Mesendoderm (in vitro differentiated cells): ENCODE measurements at regions not wholly inside any gene's neighbourhood (a gene's known extent, or its start where the extent isn't known, plus 50 kb on each side); places are given as distances from the start of the nearest gene placed in this dataset.
"Not testable (repeated sequence)": the region's sequence is repeated elsewhere in the genome, so short reads cannot be mapped to it uniquely, and the experiment has no call there.

Experiments
- DNase-seq: peaks from one replicate; pipeline ENCODE4 v3.0.0; 2013
- H2AK5ac ChIP-seq: 2 replicates; pipeline ENCODE4 v1.6.1; 2013; ENCODE audit warnings: low read length, inconsistent platforms
- H2BK120ac ChIP-seq: 2 replicates; pipeline ENCODE4 v1.6.1; 2013; ENCODE audit warnings: low read depth, mild to moderate bottlenecking, low read length, moderate library complexity, mixed read lengths
- H2BK15ac ChIP-seq: replicated peaks from 2 replicates; pipeline ENCODE4 v1.6.1; 2013; ENCODE audit warnings: low read depth, mild to moderate bottlenecking, moderate library complexity
- H2BK5ac ChIP-seq: 2 replicates; pipeline ENCODE4 v1.6.1; 2013; ENCODE audit warnings: low read length, inconsistent platforms
- H3K18ac ChIP-seq: 2 replicates; pipeline ENCODE4 v1.6.1; 2013; ENCODE audit warnings: mild to moderate bottlenecking, low read length, mixed read lengths
- H3K23ac ChIP-seq: one replicate; pipeline ENCODE4 v1.6.1; 2013; ENCODE audit warnings: low read length
- H3K27ac ChIP-seq: 2 replicates; pipeline ENCODE4 v1.5.1; 2013; ENCODE audit warnings: low read depth, mild to moderate bottlenecking, inconsistent platforms, low read length, moderate library complexity
- H3K27me3 ChIP-seq: 2 replicates; pipeline ENCODE4 v1.6.1; 2013; ENCODE audit warnings: low read length, control low read depth, mild to moderate bottlenecking, inconsistent platforms; ENCODE audit not compliant: insufficient read depth, poor library complexity
- H3K36me3 ChIP-seq: 2 replicates; pipeline ENCODE4 v1.6.1; 2013; ENCODE audit warnings: low read length, inconsistent platforms; ENCODE audit not compliant: control insufficient read depth, insufficient read depth
- H3K4ac ChIP-seq: one replicate; pipeline ENCODE4 v1.6.1; 2013; ENCODE audit warnings: low read depth, mild to moderate bottlenecking, low read length, moderate library complexity
- H3K4me1 ChIP-seq: 2 replicates; pipeline ENCODE4 v1.6.1; 2013; ENCODE audit warnings: low read depth, low read length, inconsistent platforms; ENCODE audit not compliant: control insufficient read depth
- H3K4me2 ChIP-seq: 2 replicates; pipeline ENCODE4 v1.6.1; 2013; ENCODE audit warnings: low read length
- H3K4me3 ChIP-seq: 2 replicates; pipeline ENCODE4 v1.5.1; 2013; ENCODE audit warnings: mild to moderate bottlenecking, low read length
- H3K56ac ChIP-seq: one replicate; pipeline ENCODE4 v1.6.1; 2013; ENCODE audit warnings: low read length
- H3K79me1 ChIP-seq: 2 replicates; pipeline ENCODE4 v1.6.1; 2013; ENCODE audit warnings: low read length, inconsistent platforms
- H3K79me2 ChIP-seq: 2 replicates; pipeline ENCODE4 v1.6.1; 2013; ENCODE audit warnings: mild to moderate bottlenecking, low read length; ENCODE audit not compliant: control insufficient read depth, insufficient read depth
- H3K9ac ChIP-seq: 2 replicates; pipeline ENCODE4 v1.6.1; 2013; ENCODE audit warnings: low read length, inconsistent platforms
- H4K5ac ChIP-seq: one replicate; pipeline ENCODE4 v1.6.1; 2013; ENCODE audit warnings: low read length
- H4K8ac ChIP-seq: one replicate; pipeline ENCODE4 v1.6.1; 2013; ENCODE audit warnings: low read depth, mild to moderate bottlenecking, control low read depth, low read length, moderate library complexity
- WGBS: extraction: QIAGEN DNeasy Blood & Tissue Kit; methylation state at CpG from one replicate; pipeline ENCODE4 v1.1.7; 2013; ENCODE audit warnings: low lambda C conversion rate, missing lambda C conversion rate; ENCODE audit not compliant: insufficient coverage; ENCODE audit errors: extremely low coverage; 5-methylcytosine and 5-hydroxymethylcytosine counted together

DNA sequence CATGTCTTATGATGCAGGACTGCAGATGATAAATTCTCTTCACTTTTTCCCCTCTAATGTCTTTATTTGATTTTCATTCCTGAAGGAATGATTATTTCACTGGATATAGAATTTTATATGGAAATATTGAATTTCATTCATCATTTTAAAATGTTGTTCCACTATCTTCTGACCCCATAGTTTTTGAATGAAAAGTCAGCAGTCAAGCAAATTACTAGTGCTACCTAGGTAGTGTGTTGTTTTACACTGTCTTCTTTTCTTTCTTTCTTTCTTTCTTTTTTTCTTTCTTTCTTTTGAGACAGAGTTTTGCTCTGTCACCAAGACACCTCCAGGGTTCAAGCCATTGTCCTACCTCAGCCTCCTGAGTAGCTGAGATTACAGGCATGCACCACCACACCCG lies 76.9 kb downstream of the WSB1 start:
- DNase-seq: no peak
- H3K4me1 ChIP-seq: peaks cover 5% of the 10 kb centered on the region
- H2BK5ac ChIP-seq: no peak overlapping the region
- no peak overlapping the region for H4K5ac ChIP-seq
- no peaks in the 10 kb centered on the region for H3K79me2 ChIP-seq
- no peak overlapping the region for H3K4me2 ChIP-seq
- H2AK5ac ChIP-seq: no peak overlapping the region
- H3K36me3 ChIP-seq: no peaks in the 10 kb centered on the region
- no peak overlapping the region for H3K56ac ChIP-seq
- H3K27me3 ChIP-seq: no peaks in the 10 kb centered on the region
- H3K23ac ChIP-seq: no peak overlapping the region
- H3K4me3 ChIP-seq: no peak overlapping the region
- no peak overlapping the region for H4K8ac ChIP-seq
- H3K79me1 ChIP-seq: no peaks in the 10 kb centered on the region
- H3K18ac ChIP-seq: no peak overlapping the region
- H2BK15ac ChIP-seq: no peak overlapping the region
- no peak overlapping the region for H2BK120ac ChIP-seq
- H3K4ac ChIP-seq: no peak overlapping the region
- WGBS: no CpG with 5 or more reads among the region's 1 CpG
- no peak overlapping the region for H3K9ac ChIP-seq
- no peak overlapping the region for H3K27ac ChIP-seq

DNA sequence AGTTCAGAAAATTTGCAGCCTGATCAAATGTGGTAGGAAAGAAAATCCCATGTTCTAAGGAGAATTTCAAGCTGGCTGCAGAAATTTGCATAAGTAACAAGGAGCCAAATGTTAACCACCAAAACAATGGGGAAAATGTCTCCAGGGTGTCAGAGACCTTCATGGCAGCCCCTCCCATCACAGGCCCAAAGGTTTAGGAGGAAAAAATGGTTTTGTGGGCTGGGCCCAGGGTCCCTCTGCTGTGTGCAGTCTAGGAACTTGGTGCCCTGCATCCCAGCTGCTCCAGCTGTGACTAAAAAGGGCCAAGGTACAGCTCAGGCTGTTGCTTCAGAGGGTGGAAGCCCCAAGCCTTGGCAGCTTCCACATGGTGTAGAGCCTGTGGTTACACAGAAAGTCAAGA lies 79.8 kb downstream of the WSB1 start:
- H3K79me1 ChIP-seq, H3K18ac ChIP-seq, H2BK120ac ChIP-seq, H4K8ac ChIP-seq, H3K27me3 ChIP-seq, H3K9ac ChIP-seq, H2BK5ac ChIP-seq, H3K4ac ChIP-seq, H3K27ac ChIP-seq, H2BK15ac ChIP-seq, H3K4me3 ChIP-seq, DNase-seq, H3K23ac ChIP-seq, H2AK5ac ChIP-seq, H3K36me3 ChIP-seq, H3K56ac ChIP-seq, H3K79me2 ChIP-seq, H3K4me1 ChIP-seq, H3K4me2 ChIP-seq, H4K5ac ChIP-seq: not testable (repeated sequence)

DNA sequence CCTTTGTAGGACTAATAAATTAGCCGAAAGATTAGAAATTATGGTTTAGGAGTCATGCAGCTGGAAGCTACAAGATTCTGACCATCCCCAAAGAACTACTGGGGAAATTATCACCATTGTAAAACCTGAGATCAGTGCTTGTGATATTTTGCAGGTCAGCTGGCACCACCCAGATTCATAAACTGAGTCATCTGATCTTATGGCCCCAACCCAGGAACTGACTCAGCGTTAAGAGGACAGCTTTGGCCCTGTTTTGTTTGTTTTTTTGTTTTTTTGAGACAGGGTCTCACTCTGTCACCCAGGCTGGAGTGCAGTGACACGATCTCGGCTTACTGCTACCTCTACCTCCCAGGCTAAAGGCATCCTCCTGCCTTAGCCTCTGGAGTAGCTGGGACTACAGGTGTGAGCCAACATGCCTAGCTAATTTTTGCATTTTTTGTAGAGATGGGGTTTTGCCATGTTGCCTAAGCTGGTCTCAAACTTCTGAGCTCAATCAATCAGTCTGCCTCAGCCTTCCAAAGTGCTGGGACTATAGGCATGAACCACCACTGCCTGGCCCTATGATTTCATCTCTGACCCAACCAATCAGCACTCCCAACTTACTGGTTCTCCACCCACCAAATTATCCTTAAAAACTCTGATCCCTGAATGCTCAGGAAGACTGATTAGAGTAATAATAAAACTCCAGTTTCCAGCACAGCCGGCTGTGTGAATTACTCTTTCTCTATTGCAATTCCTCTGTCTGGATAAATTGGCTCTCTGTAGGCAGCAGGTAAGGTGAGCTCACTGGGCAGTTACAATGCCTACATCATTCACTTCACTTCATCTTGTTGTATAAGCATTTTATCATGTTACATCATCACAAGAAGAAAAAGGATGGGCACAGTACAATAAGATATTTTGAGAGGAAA lies 79.4 kb upstream of the KSR1 start:
- Histone ChIP-seq H3K9ac (no peak overlapping the region), H2BK15ac (no peak overlapping the region), H3K4ac (no peak overlapping the region), H3K4me3 (no peak overlapping the region), H2AK5ac (no peak overlapping the region), H3K4me1 (no peaks in the 10 kb centered on the region), H4K8ac (no peak overlapping the region), H3K27me3 (no peaks in the 10 kb centered on the region), H2BK5ac (no peak overlapping the region), H3K23ac (no peak overlapping the region), H3K56ac (no peak overlapping the region), H3K79me2 (no peaks in the 10 kb centered on the region), H2BK120ac (no peak overlapping the region), H3K79me1 (no peaks in the 10 kb centered on the region), H3K18ac (no peak overlapping the region), H3K4me2 (no peak overlapping the region), H4K5ac (no peak overlapping the region), H3K27ac (no peak overlapping the region), H3K36me3 (no peaks in the 10 kb centered on the region)
- no peak for DNase-seq
- WGBS: no CpG with 5 or more reads among the region's 5 CpGs

DNA sequence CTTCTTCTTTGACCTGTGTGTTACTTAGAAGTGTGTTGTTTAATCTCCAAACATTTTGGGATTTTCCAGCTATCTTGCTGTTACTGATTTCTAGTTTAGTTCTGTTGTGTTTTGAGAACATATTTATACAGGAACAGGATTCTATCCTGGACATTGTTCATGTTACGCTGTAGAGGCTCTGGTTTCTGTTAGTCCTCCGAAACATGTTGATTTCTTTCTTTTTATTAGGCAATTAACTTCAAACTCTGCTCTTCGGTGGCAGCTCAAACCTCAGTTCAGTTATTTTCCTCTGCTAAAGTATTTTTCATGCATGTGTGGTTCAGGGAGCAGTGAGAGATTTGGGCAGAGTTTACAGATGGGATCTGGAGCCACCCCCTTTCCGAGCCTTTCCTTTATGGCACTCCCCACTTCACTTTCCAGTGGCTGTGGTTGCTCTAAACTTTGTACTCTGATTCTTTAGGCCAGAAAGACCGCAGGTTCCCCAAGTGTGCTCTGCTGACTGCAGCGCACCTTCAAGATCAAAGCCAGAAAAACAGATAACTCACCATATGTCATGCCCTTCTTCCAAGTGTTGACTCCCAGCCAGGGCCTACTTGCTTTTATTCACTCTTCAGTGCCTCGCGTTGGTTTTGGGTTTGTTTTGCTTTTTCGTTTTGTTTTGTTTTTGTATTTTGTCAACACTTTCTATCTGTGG lies 77.6 kb upstream of the KSR1 start:
- DNase-seq: no peak

DNA sequence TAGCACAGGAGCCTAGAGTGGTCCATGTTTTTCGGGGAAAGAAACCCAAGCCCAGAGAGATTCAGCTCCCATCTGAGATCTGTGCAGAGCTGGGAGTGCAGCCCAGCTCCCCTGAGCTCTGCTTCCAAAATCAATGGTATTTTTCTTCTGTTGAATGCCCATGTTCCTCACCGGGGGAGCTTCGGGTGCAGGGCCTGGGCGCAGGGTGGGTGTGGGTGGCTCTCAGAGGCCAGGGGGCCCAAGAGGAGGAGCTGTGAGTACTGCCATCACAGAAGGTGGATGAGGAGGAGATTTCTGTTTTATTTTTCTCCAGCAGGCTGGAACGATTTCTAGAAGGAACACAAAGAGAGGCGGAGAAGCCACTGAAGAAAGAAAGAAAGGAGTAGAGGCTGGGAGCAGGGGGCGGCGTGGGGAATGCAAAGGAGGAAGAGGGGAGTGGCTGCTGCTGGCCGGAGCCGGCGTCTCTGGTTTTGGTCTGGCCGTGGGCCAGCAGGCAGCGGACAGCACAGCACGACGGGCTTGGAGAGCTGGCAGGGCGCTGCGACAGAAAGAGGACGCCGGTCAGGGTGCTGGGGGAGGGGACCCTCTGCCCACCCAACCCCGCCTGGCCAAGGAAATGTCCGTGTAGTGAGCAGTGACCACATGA lies 76.2 kb upstream of the KSR1 start:
- H2BK120ac ChIP-seq: no peak overlapping the region
- H3K4ac ChIP-seq: no peak overlapping the region
- H3K18ac ChIP-seq: no peak overlapping the region
- no peak overlapping the region for H3K4me3 ChIP-seq
- no peak overlapping the region for H4K8ac ChIP-seq
- no peaks in the 10 kb centered on the region for H3K27me3 ChIP-seq
- DNase-seq: no peak
- no peaks in the 10 kb centered on the region for H3K79me1 ChIP-seq
- H2BK5ac ChIP-seq: no peak overlapping the region
- H3K9ac ChIP-seq: no peak overlapping the region
- no peak overlapping the region for H3K4me2 ChIP-seq
- no peak overlapping the region for H3K23ac ChIP-seq
- no peak overlapping the region for H4K5ac ChIP-seq
- no peaks in the 10 kb centered on the region for H3K4me1 ChIP-seq
- H3K79me2 ChIP-seq: no peaks in the 10 kb centered on the region
- no peaks in the 10 kb centered on the region for H3K36me3 ChIP-seq
- H3K27ac ChIP-seq: no peak overlapping the region
- H2BK15ac ChIP-seq: no peak overlapping the region
- no CpG with 5 or more reads among the region's 21 CpGs for WGBS
- H2AK5ac ChIP-seq: no peak overlapping the region
- no peak overlapping the region for H3K56ac ChIP-seq

More for the DNA sequence above, 77.6 kb upstream of the KSR1 start:
- H3K27ac ChIP-seq: no peak overlapping the region
- H4K8ac ChIP-seq: no peak overlapping the region
- H3K4me1 ChIP-seq: no peaks in the 10 kb centered on the region
- no peaks in the 10 kb centered on the region for H3K27me3 ChIP-seq
- no peak overlapping the region for H3K4me3 ChIP-seq
- no peak overlapping the region for H2BK5ac ChIP-seq
- no peak overlapping the region for H2BK15ac ChIP-seq
- WGBS: no CpG with 5 or more reads among the region's 9 CpGs
- no peak overlapping the region for H3K4me2 ChIP-seq
- no peaks in the 10 kb centered on the region for H3K79me2 ChIP-seq
- no peak overlapping the region for H3K4ac ChIP-seq
- no peak overlapping the region for H3K18ac ChIP-seq
- no peak overlapping the region for H3K23ac ChIP-seq
- no peak overlapping the region for H4K5ac ChIP-seq
- no peaks in the 10 kb centered on the region for H3K79me1 ChIP-seq
- H2BK120ac ChIP-seq: no peak overlapping the region
- no peak overlapping the region for H3K9ac ChIP-seq
- no peak overlapping the region for H2AK5ac ChIP-seq
- H3K56ac ChIP-seq: no peak overlapping the region
- no peaks in the 10 kb centered on the region for H3K36me3 ChIP-seq
